ENCODE measurements at regions not wholly inside any gene's neighbourhood (a gene's known extent, or its start where the extent isn't known, plus 50 kb on each side); places are given as distances from the start of the nearest gene placed in this dataset.

- H3K4me3 Mint-ChIP-seq = no peak overlapping the region
- H3K36me3 Mint-ChIP-seq (ENCODE audit: low read depth) = no peaks in the 10 kb centered on the region; the same call in 1 of the 2 replicates
- H3K27me3 Mint-ChIP-seq (ENCODE audit: insufficient read depth) = no peaks in the 10 kb centered on the region; the same call in 1 of the 2 replicates
- no peak for TF ChIP-seq CTCF (IDR thresholded peaks at IDR 0.05)
- no peaks in the 10 kb centered on the region for H3K9me3 Mint-ChIP-seq
- no peak for DNase-seq
- no peaks in the 10 kb centered on the region for H3K4me1 Mint-ChIP-seq (ENCODE audit: low read depth)
- no peak overlapping the region for H3K27ac Mint-ChIP-seq
These were observed 387.6 kb upstream of the TNP1 start for GRCh38 chr2:217247476-217247875.

- no peak for TF ChIP-seq CTCF (IDR thresholded peaks at IDR 0.05)
- Mint-ChIP-seq H3K4me3 (no peak overlapping the region), H3K27ac (no peak overlapping the region), H3K9me3 (no peaks in the 10 kb centered on the region), H3K36me3 (ENCODE audit: low read depth) (no peaks in the 10 kb centered on the region), H3K4me1 (ENCODE audit: low read depth) (no peaks in the 10 kb centered on the region), H3K27me3 (ENCODE audit: insufficient read depth) (no peaks in the 10 kb centered on the region)
- DNase-seq = no peak
These were observed 386.2 kb upstream of the TNP1 start for GRCh38 chr2:217246108-217246507.

- Mint-ChIP-seq H3K27ac (no peak overlapping the region), H3K4me3 (no peak overlapping the region), H3K36me3 (ENCODE audit: low read depth) (no peaks in the 10 kb centered on the region), H3K4me1 (ENCODE audit: low read depth) (peaks cover 5% of the 10 kb centered on the region), H3K27me3 (ENCODE audit: insufficient read depth) (no peaks in the 10 kb centered on the region; the same call in 1 of the 2 replicates), H3K9me3 (no peaks in the 10 kb centered on the region)
- TF ChIP-seq CTCF (IDR thresholded peaks at IDR 0.05) = no peak
- no peak for DNase-seq
These were observed 385.0 kb upstream of the TNP1 start for GRCh38 chr2:217244815-217245214.

- H3K9me3 Mint-ChIP-seq = no peaks in the 10 kb centered on the region
- no peaks in the 10 kb centered on the region for H3K36me3 Mint-ChIP-seq (ENCODE audit: low read depth)
- TF ChIP-seq CTCF (IDR thresholded peaks at IDR 0.05) = no peak
- H3K27me3 Mint-ChIP-seq (ENCODE audit: insufficient read depth) = no peaks in the 10 kb centered on the region; the same call in 1 of the 2 replicates
- DNase-seq = no peak
- H3K4me3 Mint-ChIP-seq = no peak overlapping the region
- H3K4me1 Mint-ChIP-seq (ENCODE audit: low read depth) = peaks cover 19% of the 10 kb centered on the region
- no peak overlapping the region for H3K27ac Mint-ChIP-seq
These were observed 383.1 kb upstream of the TNP1 start for GRCh38 chr2:217242947-217243346.

GRCh38 chr2:217231724-217232123 is 371.9 kb upstream of the TNP1 start:
- H3K9me3 Mint-ChIP-seq = peaks cover 9% of the 10 kb centered on the region
- peaks cover 45% of the 10 kb centered on the region for H3K4me1 Mint-ChIP-seq (ENCODE audit: low read depth)

More at GRCh38 chr2:217231724-217232123, 371.9 kb upstream of the TNP1 start:
- Mint-ChIP-seq H3K4me3 (peak overlapping the region; percentile 9; the same call in 1 of the 2 replicates), H3K36me3 (ENCODE audit: low read depth) (peaks cover 15% of the 10 kb centered on the region), H3K27me3 (ENCODE audit: insufficient read depth) (no peaks in the 10 kb centered on the region), H3K27ac (peak overlapping the region; percentile 73)
- TF ChIP-seq CTCF (IDR thresholded peaks at IDR 0.05) = no peak
- no peak for DNase-seq

All from HFFc6 (cell line).